ENCODE measurements at regions not wholly inside any gene's neighbourhood (a gene's known extent, or its start where the extent isn't known, plus 50 kb on each side); places are given as distances from the start of the nearest gene placed in this dataset.
"Not testable (repeated sequence)": the region's sequence is repeated elsewhere in the genome, so short reads cannot be mapped to it uniquely, and the experiment has no call there.

GRCh38 chr5:154674029-154674428, 81.1 kb upstream of the LARP1 start:
- ChIA-PET POLR2A (no interaction called here), CTCF (interaction anchor here (0.7 kb wide), 1 partner anchor 40 kb away, joined by 5 read pairs; no protein-coding TSS in a partner anchor)
- H3K27me3 Mint-ChIP-seq, result no peaks in the 10 kb centered on the region
- no peak overlapping the region for H3K4me3 Mint-ChIP-seq
- H3K27ac Mint-ChIP-seq, result no peak overlapping the region
- DNase-seq, result no peak
- no peaks in the 10 kb centered on the region for H3K36me3 Mint-ChIP-seq (ENCODE audit: low read depth)
- H3K9me3 Mint-ChIP-seq, result no peaks in the 10 kb centered on the region
- H3K4me1 Mint-ChIP-seq, result no peaks in the 10 kb centered on the region

GRCh38 chr5:154673506-154673905, 81.7 kb upstream of the LARP1 start:
- POLR2A ChIA-PET, result no interaction called here
- H3K36me3 Mint-ChIP-seq (ENCODE audit: low read depth), result no peaks in the 10 kb centered on the region
- H3K4me3 Mint-ChIP-seq, result no peak overlapping the region
- no peaks in the 10 kb centered on the region for H3K9me3 Mint-ChIP-seq
- H3K27me3 Mint-ChIP-seq, result no peaks in the 10 kb centered on the region
- H3K27ac Mint-ChIP-seq, result no peak overlapping the region
- DNase-seq, result no peak
- no peaks in the 10 kb centered on the region for H3K4me1 Mint-ChIP-seq
- CTCF ChIA-PET, result no interaction called here

GRCh38 chr5:154669913-154670312, 85.3 kb upstream of the LARP1 start:
- H3K9me3 Mint-ChIP-seq; H3K4me1 Mint-ChIP-seq; DNase-seq; H3K27me3 Mint-ChIP-seq; H3K36me3 Mint-ChIP-seq (ENCODE audit: low read depth); CTCF ChIA-PET; H3K27ac Mint-ChIP-seq; H3K4me3 Mint-ChIP-seq: not testable (repeated sequence)
- POLR2A ChIA-PET, result interaction anchor here (0.8 kb wide), 1 partner anchor 120 kb away, joined by 3 read pairs; no protein-coding TSS in a partner anchor

- no peak overlapping the region for H3K27ac Mint-ChIP-seq
- no peaks in the 10 kb centered on the region for H3K27me3 Mint-ChIP-seq
- CTCF ChIA-PET, result interaction anchor here (0.6 kb wide), 1 partner anchor 457 kb away, joined by 3 read pairs; no protein-coding TSS in a partner anchor
- no peak overlapping the region for H3K4me3 Mint-ChIP-seq
- no peak for DNase-seq
- no peaks in the 10 kb centered on the region for H3K4me1 Mint-ChIP-seq
- POLR2A ChIA-PET, result interaction anchor here (0.8 kb wide), 1 partner anchor 121 kb away, joined by 3 read pairs; no protein-coding TSS in a partner anchor
- H3K36me3 Mint-ChIP-seq (ENCODE audit: low read depth), result peaks cover 7% of the 10 kb centered on the region
- peaks cover 11% of the 10 kb centered on the region for H3K9me3 Mint-ChIP-seq
Observed at GRCh38 chr5:154669402-154669801, 85.8 kb upstream of the LARP1 start.

- ChIA-PET CTCF (no interaction called here), POLR2A (no interaction called here)
- H3K27me3 Mint-ChIP-seq, result no peaks in the 10 kb centered on the region
- no peaks in the 10 kb centered on the region for H3K4me1 Mint-ChIP-seq
- peaks cover 7% of the 10 kb centered on the region for H3K36me3 Mint-ChIP-seq (ENCODE audit: low read depth)
- H3K27ac Mint-ChIP-seq, result no peak overlapping the region
- no peak overlapping the region for H3K4me3 Mint-ChIP-seq
- DNase-seq, result no peak
- peaks cover 14% of the 10 kb centered on the region for H3K9me3 Mint-ChIP-seq
Observed at GRCh38 chr5:154664869-154665268, 90.3 kb upstream of the LARP1 start.

GRCh38 chr5:154663424-154663823, 91.8 kb upstream of the LARP1 start:
- H3K27ac Mint-ChIP-seq, result no peak overlapping the region

GRCh38 chr5:154654486-154655371, 100.4 kb upstream of the LARP1 start:
- Mint-ChIP-seq H3K27ac (no peak overlapping the region), H3K9me3 (no peaks in the 10 kb centered on the region), H3K4me1 (peaks cover 4% of the 10 kb centered on the region), H3K4me3 (no peak overlapping the region), H3K27me3 (no peaks in the 10 kb centered on the region), H3K36me3 (ENCODE audit: low read depth) (no peaks in the 10 kb centered on the region)
- POLR2A ChIA-PET, result interaction anchor here (1.2 kb wide), 1 partner anchor 156 kb away, joined by 3 read pairs; no protein-coding TSS in a partner anchor
- CTCF ChIA-PET, result interaction anchor here (1.0 to 1.6 kb wide), 2 partner anchors 15 to 1285 kb away, joined by 3 read pairs; no protein-coding TSS in a partner anchor
- DNase-seq, result no peak

More at GRCh38 chr5:154663424-154663823, 91.8 kb upstream of the LARP1 start:
- POLR2A ChIA-PET, result no interaction called here
- H3K27me3 Mint-ChIP-seq, result no peaks in the 10 kb centered on the region
- no peak for DNase-seq
- peaks cover 7% of the 10 kb centered on the region for H3K36me3 Mint-ChIP-seq (ENCODE audit: low read depth)
- no peak overlapping the region for H3K4me3 Mint-ChIP-seq
- H3K9me3 Mint-ChIP-seq, result peaks cover 14% of the 10 kb centered on the region
- no peaks in the 10 kb centered on the region for H3K4me1 Mint-ChIP-seq
- CTCF ChIA-PET, result no interaction called here

- H3K36me3 Mint-ChIP-seq (ENCODE audit: low read depth), result no peaks in the 10 kb centered on the region
- H3K27ac Mint-ChIP-seq, result no peak overlapping the region
- H3K4me1 Mint-ChIP-seq, result peaks cover 4% of the 10 kb centered on the region
- H3K9me3 Mint-ChIP-seq, result no peaks in the 10 kb centered on the region
- H3K27me3 Mint-ChIP-seq, result no peaks in the 10 kb centered on the region
- POLR2A ChIA-PET, result interaction anchor here (1.2 kb wide), 1 partner anchor 157 kb away, joined by 3 read pairs; no protein-coding TSS in a partner anchor
- no peak for DNase-seq
- no peak overlapping the region for H3K4me3 Mint-ChIP-seq
- CTCF ChIA-PET, result interaction anchor here (1.0 to 1.6 kb wide), 2 partner anchors 14 to 1286 kb away, joined by 3 read pairs; no protein-coding TSS in a partner anchor
Observed at GRCh38 chr5:154653764-154654485, 101.3 kb upstream of the LARP1 start.

GRCh38 chr5:154653418-154653763, 101.8 kb upstream of the LARP1 start:
- Mint-ChIP-seq H3K4me3 (no peak overlapping the region), H3K27me3 (no peaks in the 10 kb centered on the region), H3K27ac (no peak overlapping the region), H3K9me3 (no peaks in the 10 kb centered on the region), H3K4me1 (peaks cover 4% of the 10 kb centered on the region), H3K36me3 (ENCODE audit: low read depth) (no peaks in the 10 kb centered on the region)
- no peak for DNase-seq
- ChIA-PET CTCF (interaction anchor here (1.0 to 1.6 kb wide), 2 partner anchors 13 kb away, joined by 3 read pairs; no protein-coding TSS in a partner anchor), POLR2A (interaction anchor here (1.2 kb wide), 1 partner anchor 158 kb away, joined by 3 read pairs; no protein-coding TSS in a partner anchor)

GRCh38 chr5:154652746-154653417, 102.3 kb upstream of the LARP1 start:
- Mint-ChIP-seq H3K9me3 (no peaks in the 10 kb centered on the region), H3K4me1 (peaks cover 5% of the 10 kb centered on the region), H3K4me3 (no peak overlapping the region), H3K36me3 (ENCODE audit: low read depth) (no peaks in the 10 kb centered on the region), H3K27me3 (peaks cover 1% of the 10 kb centered on the region), H3K27ac (no peak overlapping the region)
- CTCF ChIA-PET, result interaction anchor here (0.9 to 1.0 kb wide), 2 partner anchors 13 to 238 kb away, joined by 3 to 5 read pairs; no protein-coding TSS in a partner anchor
- DNase-seq, result no peak
- POLR2A ChIA-PET, result no interaction called here

- H3K36me3 Mint-ChIP-seq (ENCODE audit: low read depth); H3K4me3 Mint-ChIP-seq; H3K9me3 Mint-ChIP-seq; POLR2A ChIA-PET; H3K27ac Mint-ChIP-seq; DNase-seq: not testable (repeated sequence)
- Mint-ChIP-seq H3K4me1 (peaks cover 14% of the 10 kb centered on the region), H3K27me3 (peaks cover 11% of the 10 kb centered on the region)
- CTCF ChIA-PET, result interaction anchor here (0.7 to 2.8 kb wide), 4 partner anchors 31 to 239 kb away, joined by 3 to 11 read pairs (median 4); no protein-coding TSS in a partner anchor
Observed at GRCh38 chr5:154651795-154652194, 103.4 kb upstream of the LARP1 start.

- H3K27ac Mint-ChIP-seq, result no peak overlapping the region
- H3K4me1 Mint-ChIP-seq, result peaks cover 10% of the 10 kb centered on the region
- H3K36me3 Mint-ChIP-seq (ENCODE audit: low read depth), result no peaks in the 10 kb centered on the region
- POLR2A ChIA-PET, result no interaction called here
- H3K4me3 Mint-ChIP-seq, result no peak overlapping the region
- no peak for DNase-seq
- CTCF ChIA-PET, result no interaction called here
- H3K9me3 Mint-ChIP-seq, result no peaks in the 10 kb centered on the region
- peaks cover 18% of the 10 kb centered on the region for H3K27me3 Mint-ChIP-seq
Observed at GRCh38 chr5:154648706-154649105, 106.5 kb upstream of the LARP1 start.

Measured in activated CD4-positive, alpha-beta memory T cell treated with anti-CD3 and anti-CD28 coated beads, Interleukin-2, amount 10 ng/mL, durations not matched to agents 7 days and 5 days (primary cell).